ENCODE measurements at regions not wholly inside any gene's neighbourhood (a gene's known extent, or its start where the extent isn't known, plus 50 kb on each side); places are given as distances from the start of the nearest gene placed in this dataset.

GRCh38 chr6:56877922-56878321 is 77.0 kb upstream of the BEND6 start:
- intact Hi-C loops (cut with micrococcal nuclease), result no loop called here
- no peak overlapping the region for H3K4me2 ChIP-seq (replicated peaks; ENCODE audit: low read depth, low read length, poor library complexity, severe bottlenecking)
- H3K9ac ChIP-seq (ENCODE audit: low read length), result no peak overlapping the region
- H3K4me3 ChIP-seq (ENCODE audit: control extremely low read depth in 1 of 5, extremely low read depth in 1 of 5, insufficient read depth in 1 of 5, low read depth in 2 of 5, low read length in 4 of 5), result no peak overlapping the region
- H3K9me3 ChIP-seq (ENCODE audit: control extremely low read depth in 1 of 3, control insufficient read depth in 2 of 3, insufficient read depth in 1 of 3, low read length in 2 of 3), result no peaks in the 10 kb centered on the region
- CTCF ChIA-PET, result no interaction called here
- POLR2A ChIA-PET, result no interaction called here
- no peaks in the 10 kb centered on the region for H3K4me1 ChIP-seq (ENCODE audit: control insufficient read depth in 2 of 2, insufficient read depth in 2 of 2, low read length in 2 of 2)
- Mint-ChIP-seq H3K9me3 (ENCODE audit: insufficient read depth) (no peaks in the 10 kb centered on the region), H3K27me3 (peaks cover 21% of the 10 kb centered on the region), H3K4me1 (no peaks in the 10 kb centered on the region), H3K27ac (no peak overlapping the region), H3K4me3 (no peak overlapping the region)
- H2AFZ ChIP-seq (ENCODE audit: insufficient read depth, low read depth, low read length, poor library complexity, severe bottlenecking), result no peak overlapping the region
- no peaks in the 10 kb centered on the region for H3K27me3 ChIP-seq (replicated peaks in 1 of 4; ENCODE audit: control extremely low read depth in 1 of 4, control insufficient read depth in 3 of 4, insufficient read depth in 4 of 4, low read length in 3 of 4)
- DNase-seq (no peak), ATAC-seq (ENCODE audit: low read depth) (no peak)
- H3K36me3 ChIP-seq (replicated peaks in 1 of 2; ENCODE audit: control extremely low read depth in 1 of 2, control insufficient read depth in 1 of 2, extremely low read depth in 1 of 2, insufficient read depth in 2 of 2, low read length in 1 of 2), result no peaks in the 10 kb centered on the region
- TF ChIP-seq, protein P1, sequence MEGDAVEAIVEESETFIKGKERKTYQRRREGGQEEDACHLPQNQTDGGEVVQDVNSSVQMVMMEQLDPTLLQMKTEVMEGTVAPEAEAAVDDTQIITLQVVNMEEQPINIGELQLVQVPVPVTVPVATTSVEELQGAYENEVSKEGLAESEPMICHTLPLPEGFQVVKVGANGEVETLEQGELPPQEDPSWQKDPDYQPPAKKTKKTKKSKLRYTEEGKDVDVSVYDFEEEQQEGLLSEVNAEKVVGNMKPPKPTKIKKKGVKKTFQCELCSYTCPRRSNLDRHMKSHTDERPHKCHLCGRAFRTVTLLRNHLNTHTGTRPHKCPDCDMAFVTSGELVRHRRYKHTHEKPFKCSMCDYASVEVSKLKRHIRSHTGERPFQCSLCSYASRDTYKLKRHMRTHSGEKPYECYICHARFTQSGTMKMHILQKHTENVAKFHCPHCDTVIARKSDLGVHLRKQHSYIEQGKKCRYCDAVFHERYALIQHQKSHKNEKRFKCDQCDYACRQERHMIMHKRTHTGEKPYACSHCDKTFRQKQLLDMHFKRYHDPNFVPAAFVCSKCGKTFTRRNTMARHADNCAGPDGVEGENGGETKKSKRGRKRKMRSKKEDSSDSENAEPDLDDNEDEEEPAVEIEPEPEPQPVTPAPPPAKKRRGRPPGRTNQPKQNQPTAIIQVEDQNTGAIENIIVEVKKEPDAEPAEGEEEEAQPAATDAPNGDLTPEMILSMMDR (IDR thresholded peaks at IDR 0.05), result no peak
- no peak for TF ChIP-seq EZH2 (IDR thresholded peaks at IDR 0.05; ENCODE audit: borderline replicate concordance, insufficient read depth, low read depth, low read length, poor library complexity, severe bottlenecking)
- no peaks in the 10 kb centered on the region for H3K79me2 ChIP-seq (ENCODE audit: control insufficient read depth, insufficient read depth, low read length)
- no peak overlapping the region for H3K27ac ChIP-seq (ENCODE audit: low read length in 2 of 2)
- H4K20me1 ChIP-seq (ENCODE audit: control insufficient read depth, insufficient read depth, low read length, poor library complexity, severe bottlenecking), result no peaks in the 10 kb centered on the region
- WGBS (ENCODE audit: insufficient coverage), result no CpG with 5 or more reads among the region's 2 CpGs

GRCh38 chr6:56875961-56876360 is 78.9 kb upstream of the BEND6 start:
- Histone ChIP-seq H3K36me3 (replicated peaks in 1 of 2; ENCODE audit: control extremely low read depth in 1 of 2, control insufficient read depth in 1 of 2, extremely low read depth in 1 of 2, insufficient read depth in 2 of 2, low read length in 1 of 2) (no peaks in the 10 kb centered on the region), H3K4me2 (replicated peaks; ENCODE audit: low read depth, low read length, poor library complexity, severe bottlenecking) (no peak overlapping the region), H3K79me2 (ENCODE audit: control insufficient read depth, insufficient read depth, low read length) (no peaks in the 10 kb centered on the region), H3K27ac (ENCODE audit: low read length in 2 of 2) (no peak overlapping the region), H3K9me3 (ENCODE audit: control extremely low read depth in 1 of 3, control insufficient read depth in 2 of 3, insufficient read depth in 1 of 3, low read length in 2 of 3) (no peaks in the 10 kb centered on the region), H3K9ac (ENCODE audit: low read length) (no peak overlapping the region), H3K4me1 (ENCODE audit: control insufficient read depth in 2 of 2, insufficient read depth in 2 of 2, low read length in 2 of 2) (no peaks in the 10 kb centered on the region), H2AFZ (ENCODE audit: insufficient read depth, low read depth, low read length, poor library complexity, severe bottlenecking) (no peak overlapping the region), H4K20me1 (ENCODE audit: control insufficient read depth, insufficient read depth, low read length, poor library complexity, severe bottlenecking) (no peaks in the 10 kb centered on the region), H3K4me3 (ENCODE audit: control extremely low read depth in 1 of 5, extremely low read depth in 1 of 5, insufficient read depth in 1 of 5, low read depth in 2 of 5, low read length in 4 of 5) (no peak overlapping the region), H3K27me3 (replicated peaks in 1 of 4; ENCODE audit: control extremely low read depth in 1 of 4, control insufficient read depth in 3 of 4, insufficient read depth in 4 of 4, low read length in 3 of 4) (no peaks in the 10 kb centered on the region)
- DNase-seq (no peak), ATAC-seq (ENCODE audit: low read depth) (no peak)
- Mint-ChIP-seq H3K4me3 (no peak overlapping the region), H3K27me3 (peaks cover 21% of the 10 kb centered on the region), H3K4me1 (no peaks in the 10 kb centered on the region), H3K9me3 (ENCODE audit: insufficient read depth) (no peaks in the 10 kb centered on the region), H3K27ac (no peak overlapping the region)
- ChIA-PET POLR2A (no interaction called here), CTCF (no interaction called here)
- intact Hi-C loops (cut with micrococcal nuclease), result no loop called here
- TF ChIP-seq EZH2 (IDR thresholded peaks at IDR 0.05; ENCODE audit: borderline replicate concordance, insufficient read depth, low read depth, low read length, poor library complexity, severe bottlenecking), result no peak
- TF ChIP-seq, protein P1 (IDR thresholded peaks at IDR 0.05), result no peak
- 93% methylated on average over 5 of the region's 5 CpGs for WGBS (ENCODE audit: insufficient coverage)

Measured in B cell (primary cell).